NCI-H345 treated with DMSO at 0.1 percent for 48 hours (cell line): ENCODE measurements at regions not wholly inside any gene's neighbourhood (a gene's known extent, or its start where the extent isn't known, plus 50 kb on each side); places are given as distances from the start of the nearest gene placed in this dataset.

Experiments used
- DNase-seq: peaks from one replicate; lab custom pipeline; 2025; ENCODE audit not compliant: unreplicated experiment; lab: John Stamatoyannopoulos, UW

DNA sequence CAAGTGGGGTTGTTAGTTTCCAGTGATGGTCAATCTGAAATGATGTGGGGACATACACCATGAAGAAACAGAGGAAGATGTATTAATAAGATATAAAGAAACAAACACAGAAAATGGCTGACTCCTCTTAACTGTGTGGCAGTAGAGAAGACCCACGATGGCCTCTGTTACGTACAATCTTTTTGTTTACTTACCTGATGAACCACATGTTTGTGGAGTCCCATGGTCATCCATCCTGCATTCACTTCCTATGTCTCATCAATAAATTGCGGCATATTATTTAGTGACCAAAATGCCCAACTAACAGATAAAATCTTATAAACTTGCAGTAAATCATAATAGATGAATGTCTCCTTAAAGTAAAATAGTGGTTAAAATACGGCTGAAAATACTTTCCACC, 740.1 kb upstream of the LINC00305 start:
- no peak for DNase-seq

DNA sequence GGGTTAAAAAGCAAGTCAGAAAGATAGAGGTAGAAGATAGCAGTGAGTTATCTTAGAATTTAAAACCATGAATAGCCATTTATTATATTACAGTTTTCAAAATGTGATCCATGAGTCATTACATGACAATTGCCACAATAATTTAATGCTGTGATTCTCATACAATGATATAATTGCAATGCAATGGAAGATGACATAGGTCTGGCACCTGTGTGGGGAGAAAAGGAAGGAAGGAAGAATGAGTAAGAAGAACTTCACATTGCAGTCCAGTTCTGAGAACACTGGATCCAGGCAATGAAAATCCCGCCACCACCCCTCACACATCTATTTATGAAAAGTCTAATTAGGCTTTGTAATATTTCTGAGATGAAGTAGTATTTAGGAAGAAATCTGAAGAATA, 738.1 kb upstream of the LINC00305 start:
- DNase-seq: no peak

DNA sequence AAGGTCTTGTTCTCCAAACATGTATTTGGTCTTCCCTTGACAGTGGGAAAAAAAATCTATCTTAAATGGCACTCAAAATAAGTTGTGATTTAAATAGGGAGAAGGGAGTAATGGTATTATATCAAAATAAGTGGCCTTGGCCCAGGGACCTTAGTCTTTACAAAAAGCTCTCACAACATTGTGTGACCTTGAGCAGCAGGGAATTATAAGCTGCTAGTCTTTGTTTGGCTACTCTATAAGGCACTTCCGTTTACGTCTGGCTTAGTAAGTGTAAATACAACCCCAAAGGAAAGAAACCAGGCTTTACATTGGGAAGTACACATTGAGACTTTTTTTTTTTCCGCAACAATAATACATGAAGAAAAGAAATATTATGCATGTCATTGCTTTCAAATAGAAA, 734.0 kb upstream of the LINC00305 start:
- no peak for DNase-seq

DNA sequence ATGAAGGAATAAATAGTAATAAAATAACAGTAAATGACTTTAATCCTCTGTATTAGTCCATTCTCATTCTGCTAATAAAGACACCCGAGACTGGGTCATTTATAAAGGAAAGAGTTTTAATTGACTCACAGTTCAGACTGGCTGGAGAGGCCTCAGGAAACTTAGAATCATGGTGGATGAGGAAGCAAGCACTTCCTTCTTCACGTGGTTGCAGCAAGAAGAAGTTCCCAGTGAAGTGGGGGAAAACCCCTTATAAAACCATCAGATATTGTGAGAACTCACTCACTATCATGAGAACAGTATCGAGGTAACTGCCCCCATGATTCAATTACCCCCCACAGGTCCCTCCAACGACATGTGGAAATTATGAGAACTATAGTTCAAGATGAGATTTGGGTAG, 727.9 kb upstream of the LINC00305 start:
- DNase-seq: no peak

DNA sequence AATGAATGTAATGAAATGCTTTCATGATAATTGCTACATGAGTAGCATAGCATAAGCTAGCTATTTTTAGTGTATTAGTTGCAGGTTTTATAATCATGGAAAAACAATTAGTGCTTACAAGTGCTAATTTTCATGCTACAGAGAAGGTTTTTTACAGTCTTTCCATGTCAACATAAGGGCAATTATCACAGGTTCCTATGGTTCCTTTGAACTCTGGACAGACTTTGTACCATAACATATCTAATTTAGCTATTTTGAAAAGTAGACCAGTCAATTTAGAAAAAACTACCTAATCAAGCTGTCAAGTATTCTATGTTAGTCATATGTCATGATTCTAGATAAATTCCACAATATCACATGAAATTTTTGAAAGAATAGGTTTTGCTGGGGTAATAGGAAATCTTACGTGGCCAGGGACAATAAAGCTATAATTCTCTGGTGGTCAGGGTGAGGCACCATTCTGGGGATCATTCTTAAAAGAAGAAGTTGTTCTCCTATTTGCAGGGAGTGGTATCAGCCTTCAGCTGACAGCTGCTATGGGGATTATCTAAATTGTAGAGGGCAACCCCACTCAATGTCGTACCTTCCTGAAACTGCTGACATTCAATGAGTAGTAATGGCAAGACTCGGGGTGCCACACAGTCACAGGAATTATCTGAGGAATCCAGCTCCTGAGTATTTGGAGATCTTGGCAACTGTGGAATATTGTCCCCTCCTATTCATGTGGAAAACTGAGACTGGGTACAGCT, 724.0 kb upstream of the LINC00305 start:
- no peak for DNase-seq

DNA sequence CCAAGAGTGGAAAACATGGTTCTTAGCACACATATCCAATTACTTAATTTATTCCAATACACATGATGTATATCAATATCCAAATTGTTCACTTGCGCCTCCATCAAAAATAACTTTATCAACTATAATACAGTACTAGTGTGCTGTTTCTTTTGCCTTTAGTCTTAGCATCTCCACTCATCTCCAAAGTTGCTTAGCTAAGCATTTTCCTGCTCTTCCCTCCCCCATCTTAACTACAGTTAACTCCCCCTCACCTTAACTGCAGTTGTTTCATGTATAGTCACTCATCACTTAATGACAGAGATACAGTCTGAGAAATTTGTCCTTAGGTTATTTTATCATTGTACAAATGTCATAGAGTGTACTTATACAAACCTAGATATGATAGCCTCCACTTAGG, 705.2 kb upstream of the LINC00305 start:
- no peak for DNase-seq

DNA sequence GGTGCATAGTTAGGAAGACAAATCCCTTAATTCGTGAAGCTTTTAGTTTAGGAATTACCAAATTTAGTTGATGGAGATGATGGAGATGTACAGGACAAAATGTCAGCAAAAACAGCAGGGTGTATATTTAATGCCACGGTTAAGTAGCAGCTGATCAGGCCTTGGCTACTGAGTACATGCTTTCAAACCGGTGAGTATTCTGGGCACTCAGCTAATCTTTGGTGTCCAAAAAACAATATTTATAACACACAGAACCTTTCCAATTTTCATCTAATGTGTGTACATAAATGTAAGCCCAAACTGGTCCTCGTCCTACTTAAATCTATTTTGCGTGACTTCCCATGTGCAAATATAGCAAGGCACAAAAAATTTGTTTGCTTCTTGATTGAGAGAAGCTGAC, 703.4 kb upstream of the LINC00305 start:
- no peak for DNase-seq

DNA sequence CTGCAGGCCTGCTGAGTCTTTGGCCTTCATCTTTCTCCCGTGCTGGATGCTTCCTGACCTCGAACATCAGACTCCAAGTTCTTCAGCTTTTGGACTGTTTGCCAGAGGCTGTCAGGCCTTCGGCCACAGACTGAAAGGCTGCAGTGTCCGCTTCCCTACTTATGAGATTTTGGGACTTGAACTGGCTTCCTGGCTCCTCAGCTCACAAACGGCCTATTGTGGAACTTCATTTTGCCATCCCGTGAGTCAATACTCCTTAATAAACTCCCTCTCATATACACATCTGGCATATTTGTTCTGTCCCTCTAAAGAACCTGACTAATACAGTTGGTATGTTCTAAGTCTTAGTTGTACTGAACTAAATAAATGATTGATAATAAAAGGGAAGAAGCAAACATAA, 702.8 kb upstream of the LINC00305 start:
- no peak for DNase-seq

DNA sequence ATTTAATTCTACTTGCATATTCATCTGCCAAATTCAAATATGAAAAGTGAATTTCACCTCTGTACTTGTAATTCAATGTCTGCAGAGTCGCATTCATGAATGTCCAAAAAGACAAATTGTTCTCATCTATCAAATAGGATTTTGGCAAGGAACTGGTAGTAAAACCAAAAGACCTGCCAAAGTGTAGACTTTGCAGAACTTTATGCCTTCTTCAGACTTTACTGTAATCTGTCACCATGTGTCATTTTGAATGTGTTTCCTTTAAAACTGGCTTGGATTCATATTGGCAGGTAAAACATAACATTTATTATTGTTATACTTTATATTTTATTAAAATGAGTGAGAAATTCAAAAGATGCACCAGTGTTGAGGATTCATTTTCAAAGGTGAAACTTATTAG, 701.9 kb upstream of the LINC00305 start:
- no peak for DNase-seq

DNA sequence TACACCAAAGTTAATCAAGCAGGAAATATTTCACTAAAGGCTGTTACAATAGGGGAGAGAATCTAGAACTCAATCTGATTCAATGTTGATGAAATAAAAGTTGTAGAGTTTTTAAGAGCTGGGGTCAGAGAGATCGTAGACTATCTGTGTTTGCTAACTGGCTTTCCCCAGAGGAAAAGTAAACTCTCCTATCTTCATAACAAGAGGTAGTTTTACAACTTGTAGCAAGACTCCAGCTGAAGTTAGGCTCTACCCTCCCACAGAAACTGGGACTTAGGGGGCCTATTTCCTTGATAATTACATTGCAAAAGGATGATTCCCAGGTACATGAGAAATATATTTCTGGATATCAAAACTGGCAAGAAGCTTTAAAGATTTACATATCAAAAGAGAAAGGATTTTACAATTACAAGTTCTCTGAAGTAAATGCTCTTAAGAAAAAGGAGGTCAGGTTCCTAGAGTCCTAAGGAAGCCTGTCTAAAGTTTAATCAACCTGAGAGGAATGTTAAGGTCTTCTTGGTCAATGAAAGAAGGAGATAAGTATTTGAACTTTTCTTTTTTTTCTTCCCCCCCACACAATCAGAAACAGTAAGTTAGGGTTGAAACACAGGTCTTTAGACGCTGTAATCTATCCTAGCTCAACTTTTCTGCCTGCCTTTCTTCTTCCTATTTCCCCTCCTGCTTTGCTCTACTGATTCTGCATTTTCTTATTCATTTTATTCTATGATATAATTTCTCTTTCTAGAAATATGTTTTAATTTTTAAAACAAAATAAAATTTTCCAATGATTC, 692.2 kb upstream of the LINC00305 start:
- DNase-seq: no peak

DNA sequence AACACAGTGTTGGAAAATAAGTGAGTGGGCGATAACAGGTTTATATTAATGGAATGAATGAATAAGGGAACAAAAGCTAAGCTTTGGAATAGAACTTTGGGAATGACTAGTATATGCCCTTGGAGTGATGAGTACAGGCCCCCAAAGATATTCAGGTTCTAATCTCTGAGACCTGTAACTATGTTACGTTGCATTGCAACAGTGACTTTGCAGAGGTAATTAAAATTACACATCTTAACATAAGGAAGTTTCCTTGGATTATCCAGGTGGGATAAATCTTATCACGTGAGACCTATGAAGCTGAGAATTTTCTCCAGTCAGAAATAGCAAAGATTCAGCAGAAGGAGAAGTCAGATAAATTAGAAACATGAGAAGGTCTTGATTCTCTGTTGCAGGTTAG, 661.5 kb upstream of the LINC00305 start:
- no peak for DNase-seq

DNA sequence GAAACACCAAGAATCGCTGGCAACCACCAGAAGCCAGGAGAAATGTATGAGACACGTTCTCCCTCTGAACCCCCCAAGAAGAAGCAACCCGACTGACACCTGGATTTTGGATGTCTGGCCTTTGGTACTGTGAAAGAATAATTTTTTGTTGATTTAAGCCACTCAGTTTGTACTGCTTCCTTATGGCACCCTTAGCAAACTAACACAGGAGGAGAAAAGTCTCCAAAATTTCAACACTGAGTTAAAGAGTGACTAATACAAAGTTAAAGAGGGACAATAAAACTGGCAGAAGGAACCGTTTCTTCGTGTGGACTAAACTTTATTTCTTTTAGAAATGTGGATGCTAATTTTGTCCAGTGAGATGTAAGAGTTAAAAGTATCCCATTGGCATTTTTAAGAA, 660.9 kb upstream of the LINC00305 start:
- no peak for DNase-seq

DNA sequence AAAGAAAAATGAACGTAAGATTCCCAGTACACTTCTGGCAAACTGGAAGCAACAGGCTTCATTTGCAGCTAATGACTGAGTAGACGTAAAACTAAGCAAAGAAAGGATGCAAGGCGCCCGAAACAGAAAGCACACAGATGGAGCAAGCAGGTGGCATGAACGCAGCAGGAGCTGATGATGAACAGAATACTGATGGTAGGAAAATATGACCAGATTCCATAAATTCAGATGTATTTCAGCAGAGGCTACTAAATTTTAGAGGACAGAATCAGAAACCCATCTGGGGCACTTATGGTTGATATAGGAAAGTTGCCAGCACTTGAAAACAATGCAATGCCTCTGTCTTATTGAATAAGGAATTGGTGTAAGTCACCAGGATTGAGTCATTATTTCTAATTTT, 658.7 kb upstream of the LINC00305 start:
- no peak for DNase-seq

DNA sequence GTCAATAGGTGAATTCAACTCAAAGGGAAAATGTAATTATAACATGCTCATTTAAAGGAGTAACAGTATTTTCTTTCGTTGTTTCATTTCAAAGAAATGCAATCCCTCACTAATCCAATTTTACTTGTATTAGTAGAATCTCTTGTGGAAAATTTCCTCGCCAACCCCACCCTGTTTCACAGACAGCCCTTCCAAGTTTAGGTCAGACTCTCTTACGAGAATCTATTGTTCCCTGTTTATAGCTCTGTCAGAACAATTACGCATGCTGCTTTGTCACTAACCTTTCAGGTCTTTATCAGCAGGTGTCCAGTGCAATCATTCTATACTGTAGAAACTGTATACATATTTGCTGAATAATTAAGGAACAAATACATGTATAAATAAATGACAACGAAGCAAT, 657.8 kb upstream of the LINC00305 start:
- DNase-seq: no peak

DNA sequence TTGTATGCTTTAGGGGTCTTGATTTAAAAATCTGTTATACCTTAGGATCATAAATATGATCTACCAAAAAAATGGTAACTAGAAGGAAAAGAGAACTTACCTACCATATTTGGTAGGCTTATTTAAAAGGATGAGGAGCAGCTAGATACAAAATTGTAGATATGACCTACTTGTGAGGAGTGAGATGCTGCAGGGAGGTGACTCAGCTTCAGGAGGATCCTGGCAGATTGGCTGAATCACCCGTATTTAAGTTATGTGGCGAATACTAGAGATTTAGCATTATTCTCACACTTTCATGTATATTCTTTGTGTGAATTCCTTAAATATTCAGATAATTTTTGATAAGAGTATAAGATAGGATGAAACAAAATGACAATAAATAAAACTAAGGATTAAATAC, 657.3 kb upstream of the LINC00305 start:
- no peak for DNase-seq

DNA sequence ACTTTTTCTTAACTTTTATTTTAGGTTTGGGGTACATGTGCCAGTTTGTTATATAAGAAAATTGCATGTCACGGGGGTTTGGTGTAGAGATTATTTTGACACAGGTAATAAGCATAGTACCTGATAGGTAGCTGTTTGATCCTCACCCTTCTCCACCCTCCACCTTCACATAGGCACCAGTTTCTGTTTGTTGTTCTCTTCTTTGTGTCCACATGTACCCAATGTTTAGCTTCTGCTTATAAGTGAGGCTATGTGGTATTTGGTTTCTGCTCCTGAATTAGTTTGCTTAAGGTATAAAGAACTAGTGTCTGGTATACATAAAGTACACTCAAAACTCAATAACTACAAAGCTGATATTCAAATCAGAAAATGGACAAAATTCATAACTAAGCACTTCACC, 654.6 kb upstream of the LINC00305 start:
- DNase-seq: no peak

DNA sequence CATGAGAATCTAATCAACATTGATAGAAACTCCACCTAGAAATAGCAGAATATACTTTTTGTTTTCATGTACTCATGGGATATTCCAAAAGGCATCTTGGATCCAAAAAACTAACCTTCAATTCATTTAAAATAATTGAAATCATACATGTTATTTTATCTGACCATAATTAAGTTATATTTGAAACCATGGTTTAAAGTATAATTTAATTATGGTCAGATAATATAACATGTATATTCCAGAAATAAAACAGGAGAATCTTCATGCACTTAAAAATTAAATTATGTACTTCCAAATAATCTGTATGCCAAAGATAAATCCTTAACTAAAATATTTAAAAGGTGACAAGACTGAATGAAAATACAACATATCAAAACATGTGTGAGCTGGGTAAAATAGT, 651.3 kb upstream of the LINC00305 start:
- no peak for DNase-seq

DNA sequence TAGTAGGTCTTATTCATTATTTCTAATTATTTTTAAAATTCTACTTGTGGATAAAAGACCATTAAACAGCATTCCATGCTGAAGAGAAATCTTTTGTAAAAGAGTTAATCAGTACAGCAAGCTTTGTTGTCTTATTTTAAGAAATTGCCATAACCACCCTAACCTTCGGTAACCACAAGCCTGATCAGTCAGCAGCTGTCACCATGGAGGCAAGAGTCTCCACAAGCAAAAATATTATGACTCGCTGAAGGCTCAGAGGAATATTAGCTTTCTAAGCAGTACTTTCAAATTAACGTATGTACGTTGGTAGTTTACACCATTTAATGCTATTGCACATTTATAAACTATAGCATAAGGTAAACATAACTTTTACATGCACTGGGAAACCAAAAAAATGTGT, 650.5 kb upstream of the LINC00305 start:
- no peak for DNase-seq

DNA sequence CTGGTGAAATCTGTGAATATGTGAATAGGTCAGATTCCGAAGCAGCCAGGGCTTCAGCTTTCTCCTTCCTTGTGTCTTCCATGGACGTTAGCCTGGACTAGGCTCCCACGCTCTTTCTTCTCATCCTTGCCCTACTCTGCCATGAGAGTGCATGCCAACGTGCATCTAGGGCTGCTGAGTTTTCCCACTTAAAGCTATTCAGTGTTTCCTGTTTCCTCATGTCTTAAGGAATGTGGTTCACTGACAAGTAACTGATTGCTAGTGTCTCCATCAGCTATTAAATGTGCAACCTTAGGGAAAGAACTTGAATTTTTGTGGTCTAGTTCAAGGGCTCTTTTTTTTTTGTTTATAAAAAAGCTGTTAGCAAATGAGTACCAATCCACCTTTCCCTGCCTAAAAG, 642.3 kb upstream of the LINC00305 start:
- DNase-seq: no peak

DNA sequence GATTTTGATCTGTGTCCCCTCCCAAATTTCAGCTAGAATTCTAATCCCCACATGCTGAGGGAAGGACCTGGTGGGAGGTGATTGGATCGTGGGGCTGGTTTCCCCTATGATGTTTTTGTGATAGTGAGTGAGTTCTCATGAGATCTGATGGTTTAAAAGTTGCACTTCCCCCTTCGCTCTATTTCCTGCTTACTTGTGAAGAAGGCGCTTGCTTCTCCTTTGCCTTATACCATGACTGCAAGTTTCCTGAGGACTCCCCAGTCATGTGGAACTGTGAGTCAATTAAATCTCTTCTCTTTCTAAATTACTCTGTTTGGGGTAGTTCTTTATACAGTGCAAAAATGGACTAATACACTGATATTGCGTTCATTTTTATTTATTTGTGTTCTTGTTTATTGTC, 636.8 kb upstream of the LINC00305 start:
- no peak for DNase-seq

DNA sequence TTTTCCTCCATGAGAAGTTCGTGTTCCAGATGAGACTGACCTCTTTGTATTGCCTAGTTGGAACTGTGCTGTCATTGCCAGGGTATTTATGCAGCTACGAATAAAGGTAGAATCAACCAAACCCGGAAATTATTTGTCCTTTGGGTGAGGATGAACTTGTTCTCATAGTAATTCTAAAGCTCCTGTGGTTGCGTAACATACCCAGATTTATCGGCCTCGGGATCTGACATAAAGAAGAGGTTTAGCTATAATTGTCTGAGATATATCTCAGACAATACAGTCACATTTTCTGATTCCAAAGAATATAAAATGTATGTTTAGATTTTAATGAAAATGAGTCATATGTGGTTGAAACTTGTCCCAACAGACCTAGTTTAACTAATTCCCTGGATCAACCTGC, 628.7 kb upstream of the LINC00305 start:
- DNase-seq: no peak

DNA sequence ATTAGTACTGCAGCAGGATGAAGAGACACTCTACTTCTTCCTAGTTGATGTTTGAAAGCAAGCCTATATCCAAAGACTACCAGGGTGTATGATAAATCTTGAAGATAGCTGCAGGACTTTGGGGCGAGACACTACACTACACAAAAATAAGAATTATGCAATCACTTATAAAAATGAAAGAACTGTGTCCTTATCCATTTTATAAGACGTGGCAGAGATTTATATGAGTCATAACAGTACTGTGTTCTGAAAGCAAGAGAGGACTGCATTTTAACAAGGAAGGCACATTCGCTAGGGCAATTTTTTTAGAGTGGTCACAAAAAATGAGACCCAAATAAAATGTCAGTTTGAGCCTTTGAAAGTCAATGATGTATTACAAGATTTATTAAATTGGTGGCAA, 617.0 kb upstream of the LINC00305 start:
- DNase-seq: no peak

DNA sequence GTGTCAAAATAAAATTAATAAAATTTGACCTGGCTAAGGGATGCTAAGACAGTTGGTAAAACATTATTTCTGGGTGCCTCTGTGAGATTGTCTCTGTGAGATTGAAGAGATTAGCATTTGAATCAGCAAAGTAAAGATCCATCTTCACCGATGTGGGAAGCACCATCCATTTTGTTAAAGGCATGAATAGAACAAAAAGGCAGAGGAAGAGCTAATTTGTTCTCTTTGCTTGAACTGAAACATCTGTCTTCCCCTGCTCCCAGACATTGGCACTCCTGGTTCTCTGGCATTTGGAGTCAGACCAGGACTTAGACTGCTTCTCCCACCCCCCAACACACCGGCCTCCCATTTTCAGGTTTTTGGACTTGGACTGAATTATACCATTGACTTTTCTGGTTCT, 603.8 kb upstream of the LINC00305 start:
- no peak for DNase-seq
